K562 (cell line): ENCODE measurements at regions not wholly inside any gene's neighbourhood (a gene's known extent, or its start where the extent isn't known, plus 50 kb on each side); places are given as distances from the start of the nearest gene placed in this dataset.

Experiments used
- AFF1 ChIP-seq, 2 experiments: fragments of 450-650 bp; IDR thresholded peaks; 2 replicates each; pipeline ENCODE4 v1.6.1; 2018; ENCODE audit warnings: mild to moderate bottlenecking in 2 of 2, low read depth in 1 of 2; ENCODE audit not compliant: partially characterized antibody in 2 of 2
- CEBPB ChIP-seq: fragments of 450-650 bp; IDR thresholded peaks from 2 replicates; pipeline ENCODE4 v1.6.1; 2016; ENCODE audit warnings: missing genetic modification characterization, missing compliant biosample characterization
- CREM ChIP-seq: IDR thresholded peaks from 2 replicates; pipeline ENCODE4 v1.6.1; 2014; ENCODE audit warnings: antibody characterized with exemption, low read depth
- FOSL1 ChIP-seq: fragments of 200-800 bp; sonication (Bioruptor generic); conservative IDR thresholded peaks from 2 replicates; pipeline ENCODE4 v1.6.1; 2016; ENCODE audit warnings: missing genetic modification characterization, missing compliant biosample characterization
- LEF1 ChIP-seq: fragments of 450-650 bp; IDR thresholded peaks from 2 replicates; pipeline ENCODE4 v1.6.1; 2016; ENCODE audit warnings: mild to moderate bottlenecking
- MECOM ChIP-seq: fragments of 250-450 bp; sonication (Bioruptor Pico); IDR thresholded peaks from 2 replicates; pipeline ENCODE4 v1.8.0; 2022; ENCODE audit warnings: inconsistent platforms
- MEIS2 ChIP-seq: fragments of 450-650 bp; IDR thresholded peaks from 2 replicates; pipeline ENCODE4 v1.6.1; 2014; ENCODE audit warnings: mild to moderate bottlenecking; ENCODE audit not compliant: partially characterized antibody
- NFIC ChIP-seq: fragments of 450-650 bp; IDR thresholded peaks from 2 replicates; pipeline ENCODE4 v1.6.1; 2017; ENCODE audit warnings: mild to moderate bottlenecking, inconsistent platforms
- NR2F6 ChIP-seq: fragments of 450-650 bp; formaldehyde crosslinking; IDR thresholded peaks from 2 replicates; pipeline ENCODE4 v1.4.0; 2020; ENCODE audit warnings: mild to moderate bottlenecking
- POLR2AphosphoS2 ChIP-seq: IDR thresholded peaks from 2 replicates; pipeline ENCODE4 v1.6.1; 2012; ENCODE audit warnings: low read length, improper control_type of control experiment
- RFX1 ChIP-seq: fragments of 450-650 bp; IDR thresholded peaks from 2 replicates; pipeline ENCODE4 v1.6.1; 2016; ENCODE audit warnings: mild to moderate bottlenecking, moderate library complexity
- SMARCA5 ChIP-seq: fragments of 450-650 bp; IDR thresholded peaks from 2 replicates; pipeline ENCODE4 v1.6.1; 2016
- SUPT5H ChIP-seq: fragments of 450-650 bp; IDR thresholded peaks from 2 replicates; pipeline ENCODE4 v1.6.1; 2016
- TOE1 ChIP-seq, 2 experiments: fragments of 450-650 bp in 1 of 2; sonication (generic) in 1 of 2; formaldehyde crosslinking in 1 of 2; IDR thresholded peaks; 2 replicates each; pipeline versions ENCODE4 v1.7.1 to v1.8.0; 2016 to 2022; ENCODE audit warnings: borderline replicate concordance in 2 of 2, mild to moderate bottlenecking in 2 of 2, antibody characterized with exemption in 1 of 2, inconsistent platforms in 1 of 2, low read depth in 1 of 2, missing genetic modification reagents in 1 of 2, moderate library complexity in 1 of 2
- ZNF140 ChIP-seq: fragments of 250-450 bp; sonication (Bioruptor Pico); IDR thresholded peaks from 2 replicates; pipeline ENCODE4 v1.8.0; 2021; ENCODE audit warnings: moderate library complexity, mild to moderate bottlenecking, inconsistent platforms
- ZSCAN32 ChIP-seq: fragments of 450-650 bp; formaldehyde crosslinking; IDR thresholded peaks from 2 replicates; pipeline ENCODE4 v1.4.0; 2020; ENCODE audit warnings: mild to moderate bottlenecking, moderate library complexity
- TF ChIP-seq, protein P1 (sequence below): fragments of 450-650 bp; IDR thresholded peaks from 2 replicates; pipeline ENCODE4 v1.6.1; 2017; ENCODE audit warnings: antibody characterized with exemption
- TF ChIP-seq, protein P2 (sequence below): fragments of 450-650 bp; IDR thresholded peaks from 2 replicates; pipeline ENCODE4 v1.6.1; 2018; ENCODE audit warnings: mild to moderate bottlenecking, low read depth; ENCODE audit not compliant: partially characterized antibody
- TF ChIP-seq, protein P3 (sequence below): sonication (generic); formaldehyde crosslinking; IDR thresholded peaks from 2 replicates; pipeline ENCODE4 v1.8.0; 2023; ENCODE audit warnings: mild to moderate bottlenecking, missing genetic modification reagents

GRCh38 chr2:105600949-105601794 is 143.5 kb upstream of the NCK2 start (continued):
- TF ChIP-seq AFF1 (IDR thresholded peaks at IDR 0.05; ENCODE audit: low read depth in 1 of 2, partially characterized antibody in 2 of 2) (peak; percentile 77 to 96), MEIS2 (peak; percentile 66), TOE1 (IDR thresholded peaks at IDR 0.05; ENCODE audit: borderline replicate concordance) (peak; percentile 43; the same call in 1 of the 2 replicates), TOE1 (CRISPR knock-in tag; IDR thresholded peaks at IDR 0.05; ENCODE audit: borderline replicate concordance, low read depth) (no peak), CEBPB (tag) (peak; percentile 86), LEF1 (peak; percentile 97), ZNF140 (CRISPR knock-in tag) (no peak), NFIC (0 out of 2 replicates have a peak, but pooled peaks have one; percentile 43), RFX1 (no peak), POLR2AphosphoS2 (peak; percentile 34; the same call in 1 of the 2 replicates), NR2F6 (no peak), MECOM (CRISPR knock-in tag) (no peak), SMARCA5 (0 out of 2 replicates have a peak, but pooled peaks have one; percentile 25), ZSCAN32 (CRISPR knock-in tag) (0 out of 2 replicates have a peak, but pooled peaks have one; percentile 1), SUPT5H (peak; percentile 84), CREM (peak; percentile 47; the same call in 1 of the 2 replicates), FOSL1 (tag) (peak; percentile 80)
- TF ChIP-seq, protein P1, sequence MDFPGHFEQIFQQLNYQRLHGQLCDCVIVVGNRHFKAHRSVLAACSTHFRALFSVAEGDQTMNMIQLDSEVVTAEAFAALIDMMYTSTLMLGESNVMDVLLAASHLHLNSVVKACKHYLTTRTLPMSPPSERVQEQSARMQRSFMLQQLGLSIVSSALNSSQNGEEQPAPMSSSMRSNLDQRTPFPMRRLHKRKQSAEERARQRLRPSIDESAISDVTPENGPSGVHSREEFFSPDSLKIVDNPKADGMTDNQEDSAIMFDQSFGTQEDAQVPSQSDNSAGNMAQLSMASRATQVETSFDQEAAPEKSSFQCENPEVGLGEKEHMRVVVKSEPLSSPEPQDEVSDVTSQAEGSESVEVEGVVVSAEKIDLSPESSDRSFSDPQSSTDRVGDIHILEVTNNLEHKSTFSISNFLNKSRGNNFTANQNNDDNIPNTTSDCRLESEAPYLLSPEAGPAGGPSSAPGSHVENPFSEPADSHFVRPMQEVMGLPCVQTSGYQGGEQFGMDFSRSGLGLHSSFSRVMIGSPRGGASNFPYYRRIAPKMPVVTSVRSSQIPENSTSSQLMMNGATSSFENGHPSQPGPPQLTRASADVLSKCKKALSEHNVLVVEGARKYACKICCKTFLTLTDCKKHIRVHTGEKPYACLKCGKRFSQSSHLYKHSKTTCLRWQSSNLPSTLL, result no peak
- TF ChIP-seq, protein P2, sequence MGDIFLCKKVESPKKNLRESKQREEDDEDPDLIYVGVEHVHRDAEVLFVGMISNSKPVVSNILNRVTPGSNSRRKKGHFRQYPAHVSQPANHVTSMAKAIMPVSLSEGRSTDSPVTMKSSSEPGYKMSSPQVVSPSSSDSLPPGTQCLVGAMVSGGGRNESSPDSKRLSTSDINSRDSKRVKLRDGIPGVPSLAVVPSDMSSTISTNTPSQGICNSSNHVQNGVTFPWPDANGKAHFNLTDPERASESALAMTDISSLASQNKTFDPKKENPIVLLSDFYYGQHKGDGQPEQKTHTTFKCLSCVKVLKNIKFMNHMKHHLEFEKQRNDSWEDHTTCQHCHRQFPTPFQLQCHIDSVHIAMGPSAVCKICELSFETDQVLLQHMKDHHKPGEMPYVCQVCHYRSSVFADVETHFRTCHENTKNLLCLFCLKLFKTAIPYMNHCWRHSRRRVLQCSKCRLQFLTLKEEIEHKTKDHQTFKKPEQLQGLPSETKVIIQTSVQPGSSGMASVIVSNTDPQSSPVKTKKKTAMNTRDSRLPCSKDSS, result no peak
- TF ChIP-seq, protein P3, sequence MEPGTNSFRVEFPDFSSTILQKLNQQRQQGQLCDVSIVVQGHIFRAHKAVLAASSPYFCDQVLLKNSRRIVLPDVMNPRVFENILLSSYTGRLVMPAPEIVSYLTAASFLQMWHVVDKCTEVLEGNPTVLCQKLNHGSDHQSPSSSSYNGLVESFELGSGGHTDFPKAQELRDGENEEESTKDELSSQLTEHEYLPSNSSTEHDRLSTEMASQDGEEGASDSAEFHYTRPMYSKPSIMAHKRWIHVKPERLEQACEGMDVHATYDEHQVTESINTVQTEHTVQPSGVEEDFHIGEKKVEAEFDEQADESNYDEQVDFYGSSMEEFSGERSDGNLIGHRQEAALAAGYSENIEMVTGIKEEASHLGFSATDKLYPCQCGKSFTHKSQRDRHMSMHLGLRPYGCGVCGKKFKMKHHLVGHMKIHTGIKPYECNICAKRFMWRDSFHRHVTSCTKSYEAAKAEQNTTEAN, result no peak
